Ovary (tissue), 3 donors: ENCODE measurements at regions not wholly inside any gene's neighbourhood (a gene's known extent, or its start where the extent isn't known, plus 50 kb on each side); places are given as distances from the start of the nearest gene placed in this dataset.

Experiments
- POLR2A ChIP-seq: fragments of 450-650 bp; IDR thresholded peaks from one replicate; pipeline ENCODE4 v1.6.1; 2017; ENCODE audit warnings: antibody characterized with exemption, mild to moderate bottlenecking, moderate library complexity
- TF ChIP-seq, protein P1 (sequence below), 3 donors: fragments of 450-650 bp in 2 of 3; fragments of 200-600 bp in 1 of 3; IDR thresholded peaks; one replicate each; pipeline versions ENCODE4 v1.5.1 to v1.8.0; 2016 to 2022; ENCODE audit warnings: antibody characterized with exemption in 3 of 3, mild to moderate bottlenecking in 1 of 3
- donor health status: DM: no; HTN: no; CAD: no.

GRCh38 chr2:6354546-6354945 lies 511.2 kb downstream of the CMPK2 start:
- TF ChIP-seq, protein P1, sequence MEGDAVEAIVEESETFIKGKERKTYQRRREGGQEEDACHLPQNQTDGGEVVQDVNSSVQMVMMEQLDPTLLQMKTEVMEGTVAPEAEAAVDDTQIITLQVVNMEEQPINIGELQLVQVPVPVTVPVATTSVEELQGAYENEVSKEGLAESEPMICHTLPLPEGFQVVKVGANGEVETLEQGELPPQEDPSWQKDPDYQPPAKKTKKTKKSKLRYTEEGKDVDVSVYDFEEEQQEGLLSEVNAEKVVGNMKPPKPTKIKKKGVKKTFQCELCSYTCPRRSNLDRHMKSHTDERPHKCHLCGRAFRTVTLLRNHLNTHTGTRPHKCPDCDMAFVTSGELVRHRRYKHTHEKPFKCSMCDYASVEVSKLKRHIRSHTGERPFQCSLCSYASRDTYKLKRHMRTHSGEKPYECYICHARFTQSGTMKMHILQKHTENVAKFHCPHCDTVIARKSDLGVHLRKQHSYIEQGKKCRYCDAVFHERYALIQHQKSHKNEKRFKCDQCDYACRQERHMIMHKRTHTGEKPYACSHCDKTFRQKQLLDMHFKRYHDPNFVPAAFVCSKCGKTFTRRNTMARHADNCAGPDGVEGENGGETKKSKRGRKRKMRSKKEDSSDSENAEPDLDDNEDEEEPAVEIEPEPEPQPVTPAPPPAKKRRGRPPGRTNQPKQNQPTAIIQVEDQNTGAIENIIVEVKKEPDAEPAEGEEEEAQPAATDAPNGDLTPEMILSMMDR (IDR thresholded peaks at IDR 0.05) = no peak
- no peak for TF ChIP-seq POLR2A
